Skeletal muscle tissue (tissue), 3 donors: ENCODE measurements at regions not wholly inside any gene's neighbourhood (a gene's known extent, or its start where the extent isn't known, plus 50 kb on each side); places are given as distances from the start of the nearest gene placed in this dataset.
"Not testable (repeated sequence)": the region's sequence is repeated elsewhere in the genome, so short reads cannot be mapped to it uniquely, and the experiment has no call there.

Experiments used
- H3K27ac ChIP-seq: one replicate; pipeline ENCODE4 v1.7.0; 2013; ENCODE audit warnings: mild to moderate bottlenecking, low read depth, low read length, inconsistent platforms
- H3K27me3 ChIP-seq, 3 donors: one replicate each; pipeline ENCODE4 v1.7.0; 2013; ENCODE audit warnings: low read length in 3 of 3; ENCODE audit not compliant: control insufficient read depth in 3 of 3, insufficient read depth in 3 of 3
- H3K36me3 ChIP-seq, 3 donors: one replicate each; pipeline ENCODE4 v1.7.0; 2013; ENCODE audit warnings: low read length in 3 of 3; ENCODE audit not compliant: control insufficient read depth in 3 of 3, insufficient read depth in 3 of 3
- H3K4me1 ChIP-seq, 3 donors: one replicate each; pipeline ENCODE4 v1.7.0; 2013; ENCODE audit warnings: low read length in 3 of 3, mild to moderate bottlenecking in 3 of 3; ENCODE audit not compliant: control insufficient read depth in 3 of 3, insufficient read depth in 3 of 3
- H3K4me3 ChIP-seq, 3 donors: one replicate each; pipeline ENCODE4 v1.7.0; 2013; ENCODE audit warnings: low read length in 3 of 3
- H3K9ac ChIP-seq, 3 donors: one replicate each; pipeline ENCODE4 v1.7.0; 2013; ENCODE audit warnings: low read length in 3 of 3, mild to moderate bottlenecking in 3 of 3, moderate library complexity in 2 of 3, low read depth in 1 of 3
- H3K9me3 ChIP-seq, 3 donors: one replicate each; pipeline ENCODE4 v1.7.0; 2013; ENCODE audit warnings: low read length in 3 of 3; ENCODE audit not compliant: control insufficient read depth in 3 of 3
- donor health status: Osteomylitis.

DNA sequence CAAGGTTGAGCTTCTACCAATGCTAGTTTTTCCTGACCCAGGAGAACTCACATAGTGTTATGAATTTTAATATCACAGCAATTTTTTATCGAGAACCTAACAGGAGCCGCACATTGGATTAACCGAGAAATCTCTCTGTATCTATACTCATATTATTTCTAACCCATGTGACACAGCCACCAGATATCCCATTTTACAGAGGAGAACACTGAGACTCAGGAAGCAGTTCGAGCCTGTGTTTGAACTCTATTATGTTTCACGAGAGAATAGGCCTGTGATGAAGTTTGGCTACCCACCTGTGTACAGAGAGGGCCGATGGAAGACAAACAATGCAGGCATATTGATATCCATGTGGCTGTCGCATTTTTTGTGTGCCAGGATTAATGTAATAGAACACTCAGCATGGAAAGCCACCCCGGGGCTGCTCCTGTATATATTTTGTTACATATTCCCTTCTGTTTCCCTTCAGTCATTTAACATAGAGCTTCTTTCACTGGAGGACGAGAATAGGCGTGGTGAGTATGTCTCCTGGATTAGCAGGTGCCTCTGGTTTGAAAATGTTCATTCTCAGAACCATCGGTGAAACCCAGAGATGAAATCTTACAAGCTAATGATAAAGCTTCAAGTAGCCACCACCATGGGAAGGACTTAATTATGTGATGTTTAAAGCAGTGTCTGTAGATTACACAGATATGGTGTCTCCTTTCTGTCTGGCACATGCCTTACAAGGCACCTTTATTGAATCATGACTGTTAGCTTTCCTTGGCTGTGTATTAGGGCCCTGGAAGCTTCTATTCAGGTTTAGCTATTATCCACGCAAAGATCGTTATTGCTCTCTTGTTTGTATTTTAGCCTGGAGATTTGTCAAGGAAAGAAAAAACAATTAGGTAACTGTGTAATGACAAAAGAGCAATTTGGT lies 205.4 kb downstream of the BCAS1 start:
- not testable (repeated sequence) for H3K27me3 ChIP-seq, H3K4me3 ChIP-seq, H3K9ac ChIP-seq, H3K36me3 ChIP-seq, H3K9me3 ChIP-seq
- Histone ChIP-seq H3K27ac (peak overlapping the region; percentile 21), H3K4me1 (peaks cover 0 to 19% (median 0%) of the 10 kb centered on the region in 3 donors)

DNA sequence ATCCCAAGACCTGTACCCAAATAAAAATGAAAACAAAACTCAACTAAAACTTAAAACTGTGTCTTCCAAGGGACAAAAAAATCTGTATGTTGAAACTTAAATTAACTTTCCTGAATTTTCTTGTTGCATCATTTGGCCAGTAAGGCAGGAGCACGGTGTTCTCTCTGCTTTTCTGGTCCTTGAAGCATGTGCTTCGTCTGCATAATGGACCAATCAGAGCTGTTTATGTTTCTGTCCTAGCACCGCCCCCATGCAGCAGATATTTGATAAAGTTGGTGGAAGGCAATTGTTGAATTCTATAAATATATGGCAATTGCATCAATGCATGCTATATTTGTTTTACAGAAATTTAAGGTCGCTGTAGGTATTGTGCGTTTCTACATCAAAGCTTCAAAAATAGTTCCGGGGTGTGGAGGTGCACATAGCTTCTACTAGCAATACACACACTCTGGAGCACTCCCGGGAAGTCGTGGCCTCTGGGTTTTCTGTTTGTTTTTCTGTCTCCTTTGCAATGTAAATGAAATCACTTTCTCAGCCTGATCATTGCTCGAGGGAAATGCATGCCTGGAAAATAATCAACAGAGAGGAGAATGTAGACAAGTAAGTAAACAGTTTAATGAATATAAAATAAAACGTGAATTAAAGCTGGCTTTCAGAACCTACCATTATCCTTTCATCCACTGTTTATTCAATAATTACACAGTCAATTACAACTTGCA lies 206.3 kb downstream of the BCAS1 start:
- not testable (repeated sequence) for H3K9ac ChIP-seq, H3K27ac ChIP-seq

DNA sequence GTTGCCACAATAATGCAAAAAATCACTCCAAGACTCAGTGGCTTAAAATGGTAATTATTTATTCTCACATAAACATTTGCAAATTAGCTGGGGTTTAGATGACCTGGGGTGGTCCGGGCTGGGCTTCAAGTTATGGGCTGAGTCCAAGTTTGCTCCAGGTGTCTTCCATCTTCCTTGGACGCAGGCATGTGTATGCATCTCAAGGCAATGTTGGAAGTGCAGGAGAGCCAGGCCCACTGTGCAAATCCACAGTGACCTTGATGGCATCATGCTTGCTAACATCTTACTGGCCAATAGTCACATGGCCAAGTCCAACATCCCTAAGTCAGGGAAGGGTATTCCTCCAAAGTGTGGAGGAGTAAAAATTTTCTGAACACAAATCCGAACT lies 206.9 kb downstream of the BCAS1 start:
- H3K27ac ChIP-seq, H3K9ac ChIP-seq, H3K4me3 ChIP-seq, H3K9me3 ChIP-seq, H3K36me3 ChIP-seq, H3K27me3 ChIP-seq: not testable (repeated sequence)
- H3K4me1 ChIP-seq: peaks cover 0 to 14% (median 3%) of the 10 kb centered on the region in 3 donors

More for the DNA sequence above, 206.3 kb downstream of the BCAS1 start:
- not testable (repeated sequence) for H3K9me3 ChIP-seq, H3K36me3 ChIP-seq, H3K4me3 ChIP-seq, H3K27me3 ChIP-seq
- peaks cover 0 to 14% (median 3%) of the 10 kb centered on the region in 3 donors for H3K4me1 ChIP-seq

DNA sequence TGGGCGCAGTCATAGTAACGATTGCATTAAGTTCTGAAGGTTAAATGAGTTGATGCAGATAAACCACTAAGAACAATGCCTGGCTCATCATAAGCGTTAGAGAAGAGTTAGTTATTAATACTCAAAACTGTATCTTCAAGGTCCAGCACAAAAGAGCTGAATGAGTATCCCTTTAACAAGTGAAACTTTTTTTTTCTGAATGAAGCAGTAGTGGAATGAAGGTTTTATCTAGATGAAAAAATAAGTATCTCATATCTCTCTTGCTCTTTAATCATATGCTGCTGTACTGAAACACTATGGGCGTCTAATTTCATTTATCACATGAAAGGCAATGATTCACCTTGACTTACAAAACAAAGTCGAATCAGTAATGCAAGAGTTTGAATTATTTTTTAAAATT lies 207.4 kb downstream of the BCAS1 start:
- H3K9ac ChIP-seq, H3K27ac ChIP-seq, H3K4me3 ChIP-seq, H3K27me3 ChIP-seq, H3K9me3 ChIP-seq, H3K36me3 ChIP-seq: not testable (repeated sequence)
- peaks cover 0 to 14% (median 3%) of the 10 kb centered on the region in 3 donors for H3K4me1 ChIP-seq

DNA sequence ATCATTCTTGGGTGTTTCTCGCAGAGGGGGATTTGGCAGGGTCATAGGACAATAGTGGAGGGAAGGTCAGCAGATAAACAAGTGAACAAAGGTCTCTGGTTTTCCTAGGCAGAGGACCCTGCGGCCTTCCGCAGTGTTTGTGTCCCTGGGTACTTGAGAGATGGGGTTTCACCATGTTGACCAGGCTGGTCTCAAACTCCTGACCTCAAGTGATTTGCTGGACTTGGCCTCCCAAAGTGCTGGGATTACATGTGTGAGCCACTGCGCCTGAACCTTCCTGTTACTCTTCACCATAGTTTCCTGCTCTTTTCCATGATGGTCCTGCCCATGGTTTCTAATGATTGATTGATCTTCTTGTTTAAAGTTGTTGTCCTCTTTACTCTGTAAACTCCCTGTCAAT lies 207.9 kb downstream of the BCAS1 start:
- H3K27ac ChIP-seq, H3K4me3 ChIP-seq, H3K9me3 ChIP-seq, H3K27me3 ChIP-seq, H3K9ac ChIP-seq, H3K36me3 ChIP-seq: not testable (repeated sequence)
- peaks cover 0 to 14% (median 3%) of the 10 kb centered on the region in 3 donors for H3K4me1 ChIP-seq

DNA sequence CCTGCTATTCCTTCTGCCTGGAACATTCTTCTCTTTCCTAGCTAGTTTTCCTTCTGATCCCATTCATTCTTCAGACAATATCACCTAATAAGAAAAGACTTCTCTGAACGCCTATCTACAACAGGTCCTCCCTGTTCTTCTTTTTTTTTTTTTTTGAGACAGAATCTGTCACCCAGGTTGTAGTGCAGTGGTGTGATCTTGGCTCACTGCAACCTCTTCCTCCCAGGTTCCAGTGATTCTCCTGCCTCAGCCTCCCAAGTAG lies 208.3 kb downstream of the BCAS1 start:
- not testable (repeated sequence) for H3K27me3 ChIP-seq, H3K36me3 ChIP-seq, H3K9me3 ChIP-seq, H3K27ac ChIP-seq, H3K9ac ChIP-seq, H3K4me3 ChIP-seq
- peaks cover 0 to 14% (median 3%) of the 10 kb centered on the region in 3 donors for H3K4me1 ChIP-seq

DNA sequence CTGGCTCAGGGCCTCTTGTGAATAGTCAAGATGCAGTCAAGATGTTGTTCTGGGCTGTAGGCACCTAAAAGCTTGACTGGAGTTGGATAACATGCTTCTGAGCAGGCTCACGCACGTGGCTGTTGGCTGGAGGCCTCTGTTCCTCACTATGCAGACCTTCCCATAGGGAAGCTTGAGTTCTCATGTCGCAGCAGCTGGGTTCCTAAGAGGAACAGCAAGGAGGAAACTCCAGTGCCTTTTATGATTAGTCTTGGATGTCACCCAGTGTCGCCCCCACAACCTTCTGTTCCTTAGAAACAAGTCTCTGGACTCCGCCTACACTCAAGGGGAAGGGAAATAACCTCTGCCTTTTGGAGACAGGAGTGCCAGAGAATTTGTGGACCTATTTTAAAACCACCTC lies 210.7 kb downstream of the BCAS1 start:
- no peak overlapping the region for H3K27ac ChIP-seq

DNA sequence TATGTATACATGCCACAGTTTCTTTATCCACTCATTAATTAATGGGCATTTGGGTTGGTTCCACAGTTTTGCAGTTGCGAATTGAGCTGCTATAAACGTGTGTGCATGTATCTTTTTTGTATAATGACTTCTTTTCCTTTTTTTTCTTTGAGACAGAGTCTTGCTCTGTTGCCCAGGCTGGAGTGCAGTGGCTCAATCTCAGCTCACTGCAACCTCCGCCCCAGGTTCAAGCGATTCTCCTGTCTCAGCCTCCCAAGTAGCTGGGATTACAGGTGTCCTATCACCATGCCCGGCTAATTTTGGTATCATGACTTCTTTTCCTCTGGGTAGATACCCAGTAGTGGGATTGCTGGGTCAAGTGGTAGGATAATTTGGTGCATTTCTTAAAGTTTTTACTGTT lies 211.4 kb downstream of the BCAS1 start:
- not testable (repeated sequence) for H3K9me3 ChIP-seq, H3K27ac ChIP-seq, H3K4me3 ChIP-seq, H3K9ac ChIP-seq, H3K4me1 ChIP-seq, H3K36me3 ChIP-seq, H3K27me3 ChIP-seq

More for the DNA sequence above, 210.7 kb downstream of the BCAS1 start:
- H3K36me3 ChIP-seq: no peaks in the 10 kb centered on the region
- no peak overlapping the region for H3K9ac ChIP-seq
- peaks cover 0 to 3% (median 0%) of the 10 kb centered on the region in 3 donors for H3K4me1 ChIP-seq
- no peak overlapping the region for H3K4me3 ChIP-seq
- H3K9me3 ChIP-seq: no peaks in the 10 kb centered on the region
- H3K27me3 ChIP-seq: no peaks in the 10 kb centered on the region

DNA sequence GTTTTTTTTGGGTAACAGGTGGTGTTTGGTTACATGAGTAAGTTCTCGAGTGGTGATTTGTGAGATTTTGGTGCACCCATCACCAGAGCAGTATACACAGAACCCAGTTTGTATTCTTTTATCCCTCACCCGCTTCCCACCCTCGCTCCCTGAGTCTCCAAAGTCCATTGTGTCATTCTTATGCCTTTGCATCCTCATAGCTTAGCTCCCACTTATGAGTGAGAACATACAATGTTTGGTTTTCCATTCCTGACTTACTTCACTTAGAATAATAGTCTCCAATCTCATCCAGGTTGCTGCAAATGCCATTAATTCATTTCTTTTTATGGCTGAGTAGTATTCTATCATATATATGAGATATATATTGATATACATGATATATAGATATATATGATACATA lies 211.9 kb downstream of the BCAS1 start:
- H3K9ac ChIP-seq, H3K27me3 ChIP-seq, H3K9me3 ChIP-seq, H3K4me1 ChIP-seq, H3K4me3 ChIP-seq, H3K36me3 ChIP-seq, H3K27ac ChIP-seq: not testable (repeated sequence)

DNA sequence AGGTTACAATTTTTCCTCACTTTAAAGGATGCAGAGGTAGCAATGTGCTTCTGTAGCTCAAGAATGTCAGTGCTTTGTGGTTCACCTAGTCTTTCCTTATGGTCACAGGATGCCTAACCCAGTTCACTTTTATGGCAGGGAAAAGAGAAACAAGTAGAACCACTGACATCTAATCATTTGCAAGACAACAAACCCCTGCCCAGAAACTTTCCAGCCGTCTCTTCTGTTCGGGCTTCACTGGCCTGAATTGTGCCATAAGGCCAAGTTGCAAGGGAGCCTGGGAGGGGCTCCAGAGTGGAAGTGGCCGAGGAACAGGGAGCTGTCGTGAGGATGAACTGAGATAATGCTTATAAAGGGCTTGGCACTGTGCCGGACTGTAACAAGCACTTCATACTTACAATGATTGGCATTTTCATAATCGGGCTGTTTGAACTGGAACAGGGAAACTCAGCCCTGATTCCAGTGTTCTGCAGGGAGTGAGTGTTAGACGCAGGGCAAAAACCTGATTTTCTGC lies 212.6 kb downstream of the BCAS1 start:
- Histone ChIP-seq H3K4me3 (no peak overlapping the region), H3K9ac (no peak overlapping the region), H3K36me3 (no peaks in the 10 kb centered on the region), H3K9me3 (no peaks in the 10 kb centered on the region), H3K4me1 (peaks cover 0 to 3% (median 0%) of the 10 kb centered on the region in 3 donors), H3K27ac (no peak overlapping the region), H3K27me3 (no peaks in the 10 kb centered on the region)
